ENCODE measurements at regions not wholly inside any gene's neighbourhood (a gene's known extent, or its start where the extent isn't known, plus 50 kb on each side); places are given as distances from the start of the nearest gene placed in this dataset.

GRCh38 chr21:18937337-18937736 lies 533.8 kb upstream of the TMPRSS15 start:
- TF ChIP-seq CHCHD3 (CRISPR knock-in tag; IDR thresholded peaks at IDR 0.05) = no peak
- no peak for TF ChIP-seq XRCC4 (IDR thresholded peaks at IDR 0.05; ENCODE audit: extremely low read depth, insufficient read depth, insufficient read length)
- TF ChIP-seq ZNF274 (IDR thresholded peaks at IDR 0.05; ENCODE audit: borderline replicate concordance, low read depth, low read length) = no peak
- no peak for TF ChIP-seq ZNF24 (IDR thresholded peaks at IDR 0.05)
- no peak for TF ChIP-seq EWSR1 (IDR thresholded peaks at IDR 0.05; ENCODE audit: borderline replicate concordance, low read depth, partially characterized antibody)
- no peak for TF ChIP-seq CTCF (IDR thresholded peaks at IDR 0.05 in 2 of 3, conservative IDR thresholded peaks at IDR 0.05 in 1 of 3; ENCODE audit: insufficient read depth in 2 of 3, low read depth in 1 of 3, low read length in 3 of 3)
- no peak for TF ChIP-seq MNT (conservative IDR thresholded peaks at IDR 0.05)
- TF ChIP-seq REST (IDR thresholded peaks at IDR 0.05; ENCODE audit: borderline replicate concordance) = no peak
- no peak for TF ChIP-seq REST (CRISPR knock-in tag; IDR thresholded peaks at IDR 0.05; ENCODE audit: low read depth)
- no peak for TF ChIP-seq ZNF121 (CRISPR knock-in tag; conservative IDR thresholded peaks at IDR 0.05)
- no peak for TF ChIP-seq STAT6 (CRISPR knock-in tag; IDR thresholded peaks at IDR 0.05)
- no peak for TF ChIP-seq POLR2A (conservative IDR thresholded peaks at IDR 0.05)
- no peak for TF ChIP-seq SMARCA4 (IDR thresholded peaks at IDR 0.05)
- TF ChIP-seq BMI1 (IDR thresholded peaks at IDR 0.05; ENCODE audit: low read length) = no peak
- no peak for TF ChIP-seq HDAC1 (IDR thresholded peaks at IDR 0.05)

Data from K562 (cell line).